ENCODE measurements at regions not wholly inside any gene's neighbourhood (a gene's known extent, or its start where the extent isn't known, plus 50 kb on each side); places are given as distances from the start of the nearest gene placed in this dataset.
"Not testable (repeated sequence)": the region's sequence is repeated elsewhere in the genome, so short reads cannot be mapped to it uniquely, and the experiment has no call there.

DNA sequence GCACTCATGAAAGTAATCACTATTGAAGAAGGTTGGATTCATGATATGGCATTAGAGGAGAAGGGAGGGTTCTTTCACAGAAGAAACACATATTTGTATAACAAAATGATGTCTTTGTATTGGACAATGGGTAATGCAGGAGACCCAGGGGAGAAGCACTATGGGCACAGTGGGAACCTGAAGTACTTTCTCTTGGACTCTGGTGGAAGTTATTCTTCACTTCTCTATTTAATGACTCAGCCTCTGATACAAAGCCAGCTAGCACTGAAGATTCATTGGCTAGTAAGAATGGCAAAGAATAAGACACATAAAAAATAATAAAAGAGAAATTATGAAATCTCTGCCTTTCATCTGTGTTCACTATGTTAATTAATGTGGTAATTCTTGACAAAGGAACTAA lies 149.9 kb upstream of the PRR16 start:
- no peaks in the 10 kb centered on the region for H3K27me3 Mint-ChIP-seq
- H3K4me1 Mint-ChIP-seq, result no peaks in the 10 kb centered on the region
- H3K36me3 Mint-ChIP-seq, result no peaks in the 10 kb centered on the region
- H3K27ac Mint-ChIP-seq, result no peak overlapping the region
- H3K4me3 Mint-ChIP-seq, result no peak overlapping the region
- peaks cover 0 to 8% (median 2%) of the 10 kb centered on the region in 3 donors for H3K9me3 Mint-ChIP-seq

DNA sequence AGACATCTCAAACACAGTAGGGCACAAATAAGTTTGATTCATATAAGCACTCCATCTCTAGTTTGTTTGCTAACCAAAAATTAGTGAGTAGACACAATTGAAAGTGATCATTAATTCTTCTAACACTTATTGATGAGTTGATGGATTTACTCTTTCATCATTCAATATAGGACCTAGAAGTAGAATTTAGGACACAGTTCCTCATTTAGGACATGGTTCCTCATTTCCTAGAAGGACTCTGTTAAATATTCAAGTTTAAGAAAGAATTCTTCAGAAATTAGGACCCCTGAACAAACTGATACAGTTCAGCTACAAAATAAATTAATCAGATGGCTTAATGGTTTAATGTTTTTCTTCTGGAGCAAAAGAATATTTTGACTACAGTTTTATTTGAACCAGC lies 143.5 kb upstream of the PRR16 start:
- Mint-ChIP-seq H3K27me3 (no peaks in the 10 kb centered on the region), H3K27ac (no peak overlapping the region), H3K4me1 (no peaks in the 10 kb centered on the region), H3K4me3 (no peak overlapping the region), H3K36me3 (no peaks in the 10 kb centered on the region), H3K9me3 (peaks cover 0 to 8% (median 2%) of the 10 kb centered on the region in 3 donors)

DNA sequence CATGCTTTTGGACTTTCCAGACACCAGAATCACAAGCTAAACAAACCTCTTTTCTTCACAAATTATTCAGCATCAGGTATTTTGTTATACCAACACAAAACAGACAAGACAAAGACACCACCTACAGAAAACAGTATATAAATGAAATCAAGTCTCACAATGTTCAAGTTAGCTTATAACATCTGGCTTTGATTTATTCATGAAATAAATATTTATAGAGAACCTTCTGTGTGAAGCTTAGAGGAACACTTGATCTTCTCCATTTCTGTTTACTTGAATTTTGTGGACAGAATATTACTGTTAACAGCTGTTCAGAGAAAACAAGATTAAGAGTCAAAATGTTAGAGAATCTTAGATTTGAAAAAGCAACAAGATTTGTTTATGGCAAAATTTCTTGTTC lies 137.4 kb upstream of the PRR16 start:
- Mint-ChIP-seq H3K9me3 (peaks cover 0 to 4% (median 0%) of the 10 kb centered on the region in 3 donors), H3K4me3 (no peak overlapping the region), H3K27me3 (no peaks in the 10 kb centered on the region), H3K27ac (no peak overlapping the region), H3K36me3 (no peaks in the 10 kb centered on the region), H3K4me1 (no peaks in the 10 kb centered on the region)

DNA sequence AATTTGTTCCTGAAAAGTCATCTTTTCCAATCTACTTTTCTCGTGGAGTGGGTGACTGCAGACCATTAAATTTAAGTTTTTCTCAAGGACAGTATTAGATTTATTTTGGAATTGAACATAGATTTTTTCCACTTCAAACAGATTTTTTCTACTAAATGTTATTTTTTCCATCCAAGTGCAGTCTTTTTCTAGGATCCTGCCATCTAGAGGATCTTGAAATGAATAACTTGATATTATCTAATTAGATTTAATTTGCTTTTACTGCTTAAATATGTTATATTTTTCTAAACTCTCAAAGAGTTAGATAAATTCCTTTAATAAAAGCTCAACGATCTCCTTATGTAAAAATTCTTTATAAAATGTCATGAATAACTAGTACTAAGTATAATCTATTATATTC lies 136.9 kb upstream of the PRR16 start:
- Mint-ChIP-seq H3K27ac (no peak overlapping the region), H3K4me1 (no peaks in the 10 kb centered on the region), H3K9me3 (peaks cover 0 to 4% (median 0%) of the 10 kb centered on the region in 3 donors), H3K36me3 (no peaks in the 10 kb centered on the region), H3K4me3 (no peak overlapping the region), H3K27me3 (no peaks in the 10 kb centered on the region)

DNA sequence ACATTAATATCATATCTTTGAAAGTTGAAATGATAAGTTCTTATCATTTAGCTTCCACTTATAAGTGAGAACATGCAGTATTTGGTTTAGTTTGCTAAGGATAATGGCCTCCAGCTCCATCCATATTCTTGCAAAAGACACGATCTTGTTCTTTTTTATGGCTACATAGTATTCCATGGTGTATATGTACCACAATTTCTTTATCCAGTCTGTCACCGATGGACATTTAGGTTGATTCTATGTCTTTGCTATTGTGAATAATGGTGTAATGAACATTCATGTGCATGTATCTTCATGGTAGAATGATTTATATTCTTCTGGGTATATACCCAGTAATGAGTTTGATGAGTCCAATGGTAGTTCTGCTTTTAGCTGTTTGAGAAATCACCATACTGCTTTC lies 135.0 kb upstream of the PRR16 start:
- no peak overlapping the region for H3K27ac Mint-ChIP-seq
- no peaks in the 10 kb centered on the region for H3K27me3 Mint-ChIP-seq
- no peaks in the 10 kb centered on the region for H3K4me1 Mint-ChIP-seq
- H3K36me3 Mint-ChIP-seq, result no peaks in the 10 kb centered on the region
- no peak overlapping the region for H3K4me3 Mint-ChIP-seq
- H3K9me3 Mint-ChIP-seq, result peaks cover 0 to 4% (median 0%) of the 10 kb centered on the region in 3 donors

DNA sequence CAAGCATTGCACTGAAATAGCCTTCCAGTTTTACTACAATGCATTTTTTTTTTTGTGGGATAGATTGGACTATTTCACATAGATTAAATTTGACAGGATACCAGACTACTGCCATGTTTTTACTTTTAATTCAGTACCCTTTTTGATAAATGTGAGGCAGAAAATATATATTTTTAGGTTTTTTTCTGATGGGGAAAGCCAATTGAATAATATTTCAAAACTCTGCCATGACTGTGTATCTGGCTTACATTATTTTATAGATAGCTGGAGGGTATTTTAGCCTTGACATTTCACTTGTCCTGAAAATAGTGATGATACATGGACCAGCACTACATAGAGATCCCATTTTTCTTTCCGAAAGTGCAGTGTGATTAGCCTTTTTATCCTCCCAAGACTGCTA lies 133.5 kb upstream of the PRR16 start:
- Mint-ChIP-seq H3K27me3 (no peaks in the 10 kb centered on the region), H3K27ac (no peak overlapping the region), H3K9me3 (peaks cover 0 to 4% (median 3%) of the 10 kb centered on the region in 3 donors), H3K4me3 (no peak overlapping the region), H3K4me1 (no peaks in the 10 kb centered on the region), H3K36me3 (no peaks in the 10 kb centered on the region)

DNA sequence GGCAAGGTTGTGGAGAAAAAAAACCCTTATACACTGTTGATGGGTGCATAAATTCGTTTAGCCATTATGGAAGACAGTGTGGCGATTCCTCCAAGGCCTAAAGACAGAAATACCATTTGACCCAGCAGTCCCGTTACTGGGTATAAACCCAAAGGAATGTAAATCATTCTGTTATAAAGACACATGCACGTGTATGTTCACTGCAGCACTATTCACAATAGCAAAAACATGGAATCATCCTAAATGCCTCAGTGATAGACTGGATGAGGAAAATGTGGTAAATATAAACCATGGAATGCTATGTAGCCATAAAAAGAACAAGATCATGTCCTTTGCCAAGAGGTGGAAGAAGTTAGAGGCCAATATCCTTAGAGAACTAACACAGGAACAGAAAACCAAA lies 119.9 kb upstream of the PRR16 start:
- Mint-ChIP-seq H3K4me3 (no peak overlapping the region), H3K9me3 (no peaks in the 10 kb centered on the region), H3K27ac (no peak overlapping the region), H3K27me3 (no peaks in the 10 kb centered on the region), H3K36me3 (no peaks in the 10 kb centered on the region), H3K4me1 (no peaks in the 10 kb centered on the region)

DNA sequence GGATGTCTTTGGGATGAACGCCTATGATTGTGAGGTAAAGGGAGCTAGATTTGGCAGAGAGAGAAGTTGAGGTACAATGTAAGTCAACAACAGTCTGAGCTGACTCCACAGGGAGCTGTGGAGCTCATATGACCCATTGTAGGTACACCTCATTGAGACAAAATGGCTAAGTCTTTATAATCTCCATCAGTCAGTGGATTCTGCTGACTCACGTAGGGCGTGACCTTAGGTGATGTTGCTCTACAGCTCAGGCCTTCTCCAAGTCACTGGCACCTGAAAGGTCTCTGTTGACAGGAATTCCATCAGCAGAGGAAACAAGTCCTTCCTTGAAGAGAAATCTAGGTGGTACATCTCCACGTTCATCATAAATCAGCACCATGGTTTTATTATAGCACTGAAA lies 118.2 kb upstream of the PRR16 start:
- Mint-ChIP-seq H3K9me3 (no peaks in the 10 kb centered on the region), H3K4me3 (no peak overlapping the region), H3K27ac (no peak overlapping the region), H3K27me3 (no peaks in the 10 kb centered on the region), H3K36me3 (no peaks in the 10 kb centered on the region), H3K4me1 (no peaks in the 10 kb centered on the region)

DNA sequence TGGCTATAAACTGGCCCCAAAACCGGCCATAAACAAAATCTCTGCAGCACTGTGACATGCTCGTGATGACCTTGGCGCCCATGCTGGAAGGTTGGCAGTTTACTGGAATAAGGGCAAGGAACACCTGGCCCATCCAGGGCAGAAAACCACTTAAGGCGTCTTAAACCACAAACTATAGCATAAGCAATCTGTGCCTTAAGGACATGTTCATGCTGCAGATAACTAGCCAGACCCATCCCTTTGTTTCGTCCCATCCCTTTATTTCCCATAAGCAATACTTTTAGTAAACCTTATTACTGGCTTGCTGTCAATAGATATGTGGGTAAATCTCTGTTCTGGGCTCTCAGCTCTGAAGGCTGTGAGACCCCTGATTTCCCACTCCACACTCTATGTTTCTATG lies 113.0 kb upstream of the PRR16 start:
- H3K4me3 Mint-ChIP-seq, H3K36me3 Mint-ChIP-seq, H3K27ac Mint-ChIP-seq, H3K9me3 Mint-ChIP-seq, H3K27me3 Mint-ChIP-seq, H3K4me1 Mint-ChIP-seq: not testable (repeated sequence)

DNA sequence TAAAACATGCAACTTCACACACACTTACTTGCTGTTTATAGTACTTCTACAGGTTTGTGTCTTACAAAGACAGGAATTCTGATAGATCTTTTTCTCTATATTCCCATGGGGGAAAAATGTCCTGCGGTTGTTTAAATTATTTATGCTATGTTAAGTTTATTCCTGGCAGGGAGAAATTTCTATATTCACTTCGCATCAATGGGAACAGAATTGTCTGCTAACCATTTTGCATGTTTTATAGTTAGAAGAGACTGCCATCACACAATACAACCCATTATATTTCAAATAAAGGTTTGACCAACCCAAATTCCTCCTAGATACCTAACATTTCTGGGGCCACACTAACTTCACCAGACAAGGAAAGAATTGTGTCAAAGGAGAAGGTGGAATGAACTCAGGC lies 110.0 kb upstream of the PRR16 start:
- H3K27me3 Mint-ChIP-seq, result no peaks in the 10 kb centered on the region
- no peaks in the 10 kb centered on the region for H3K36me3 Mint-ChIP-seq
- H3K4me3 Mint-ChIP-seq, result no peak overlapping the region
- no peaks in the 10 kb centered on the region for H3K4me1 Mint-ChIP-seq
- no peak overlapping the region for H3K27ac Mint-ChIP-seq
- peaks cover 0 to 1% (median 0%) of the 10 kb centered on the region in 3 donors for H3K9me3 Mint-ChIP-seq

DNA sequence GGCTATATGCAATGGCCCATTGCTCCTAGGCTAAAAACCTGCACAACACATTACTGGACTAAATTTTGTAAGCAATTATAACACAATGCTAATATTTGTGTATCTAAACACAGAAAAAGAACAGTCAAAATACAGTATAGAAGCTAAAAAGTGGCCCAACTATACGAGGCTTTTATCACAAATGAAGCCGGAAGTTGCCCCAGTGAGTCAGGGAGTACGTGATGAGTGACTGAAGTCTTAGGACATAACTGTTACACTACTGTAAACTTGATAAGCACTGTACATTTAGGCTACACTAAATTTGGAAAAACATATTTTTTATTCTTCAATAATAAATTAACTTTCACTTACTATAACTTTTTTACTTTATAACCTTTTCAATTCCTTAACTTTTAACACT lies 105.2 kb upstream of the PRR16 start:
- no peak overlapping the region for H3K27ac Mint-ChIP-seq
- H3K4me3 Mint-ChIP-seq, result no peak overlapping the region
- no peaks in the 10 kb centered on the region for H3K4me1 Mint-ChIP-seq
- H3K36me3 Mint-ChIP-seq, result no peaks in the 10 kb centered on the region
- H3K9me3 Mint-ChIP-seq, result peaks cover 0 to 2% (median 1%) of the 10 kb centered on the region in 3 donors
- H3K27me3 Mint-ChIP-seq, result no peaks in the 10 kb centered on the region

DNA sequence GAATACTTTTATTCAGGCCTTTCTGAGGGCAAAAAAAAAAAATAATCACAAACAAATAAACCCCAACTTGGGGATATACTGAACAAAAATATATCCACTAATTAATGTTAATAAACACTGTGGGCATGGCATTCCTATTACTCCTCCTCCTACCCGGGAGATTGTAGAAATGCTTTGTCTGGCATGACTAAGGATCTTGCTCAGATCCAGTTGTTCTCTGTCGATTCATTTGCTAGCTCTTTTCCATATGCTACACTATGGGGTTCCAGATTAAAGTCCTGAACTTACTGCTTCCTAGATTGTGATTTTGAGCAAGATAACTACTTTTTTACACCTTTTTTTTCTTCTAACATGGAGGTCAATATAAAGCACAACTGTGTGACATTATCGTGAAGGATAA lies 102.2 kb upstream of the PRR16 start:
- Mint-ChIP-seq H3K27ac (no peak overlapping the region), H3K36me3 (no peaks in the 10 kb centered on the region), H3K4me1 (no peaks in the 10 kb centered on the region), H3K9me3 (peaks cover 0 to 2% (median 1%) of the 10 kb centered on the region in 3 donors), H3K27me3 (no peaks in the 10 kb centered on the region), H3K4me3 (no peak overlapping the region)

DNA sequence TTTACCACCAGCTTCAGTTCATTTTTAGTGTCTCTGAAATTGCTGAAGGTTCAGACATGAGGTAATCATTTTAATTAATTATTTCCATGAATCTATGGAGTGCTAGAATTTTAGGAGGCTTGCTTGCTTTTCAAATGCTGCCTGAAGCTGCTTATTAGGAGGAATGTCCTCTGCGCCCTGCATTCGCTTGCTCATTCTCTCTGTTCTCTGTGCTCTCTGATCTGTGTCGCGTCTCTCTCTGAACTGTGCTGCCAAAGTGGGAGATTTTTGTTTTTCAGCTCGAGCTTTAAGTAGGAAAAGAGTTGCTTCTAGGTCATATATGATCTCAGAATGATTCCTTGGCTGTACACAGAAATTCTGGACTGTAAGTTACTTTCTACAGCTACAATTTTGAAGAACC lies 101.7 kb upstream of the PRR16 start:
- Mint-ChIP-seq H3K9me3 (peaks cover 0 to 2% (median 1%) of the 10 kb centered on the region in 3 donors), H3K36me3 (no peaks in the 10 kb centered on the region), H3K4me1 (no peaks in the 10 kb centered on the region), H3K27me3 (no peaks in the 10 kb centered on the region), H3K4me3 (no peak overlapping the region), H3K27ac (no peak overlapping the region)

DNA sequence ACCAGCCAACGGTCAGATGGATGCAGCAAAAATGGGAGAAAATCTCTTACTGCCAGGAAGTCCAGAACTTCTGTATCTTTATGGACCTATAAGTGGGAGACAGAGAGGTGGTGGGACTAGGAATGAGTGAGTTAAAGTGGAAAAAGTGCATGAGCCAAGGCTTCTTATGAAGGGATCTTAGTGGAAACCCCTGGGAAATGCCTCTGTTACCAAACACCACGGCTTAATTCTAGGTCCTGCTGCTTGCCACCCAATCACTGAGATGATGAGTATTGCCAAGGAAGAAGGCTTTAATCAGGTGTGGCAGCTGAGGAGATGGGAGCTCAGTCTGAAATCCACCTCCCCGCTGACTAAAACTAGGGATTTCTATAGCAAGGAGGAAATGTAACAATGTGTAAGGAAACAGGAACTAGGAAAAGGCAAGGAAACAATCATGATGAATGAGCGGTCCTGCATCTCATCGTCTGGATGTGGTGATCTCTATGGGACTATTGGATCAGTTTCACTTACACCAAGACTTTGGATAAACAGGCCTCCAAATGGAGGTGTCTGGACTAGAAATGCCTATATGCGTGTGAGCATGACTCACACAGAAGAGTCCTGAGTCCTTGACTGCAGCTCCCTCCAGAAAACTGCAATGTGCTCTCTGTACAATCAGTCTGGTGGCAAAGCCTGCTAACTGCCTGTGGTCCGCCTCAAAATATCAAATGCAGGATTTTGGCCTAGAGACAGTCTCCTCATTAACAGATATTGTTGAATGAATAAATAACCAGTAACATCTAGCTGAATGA lies 98.2 kb upstream of the PRR16 start:
- no peaks in the 10 kb centered on the region for H3K36me3 Mint-ChIP-seq

DNA sequence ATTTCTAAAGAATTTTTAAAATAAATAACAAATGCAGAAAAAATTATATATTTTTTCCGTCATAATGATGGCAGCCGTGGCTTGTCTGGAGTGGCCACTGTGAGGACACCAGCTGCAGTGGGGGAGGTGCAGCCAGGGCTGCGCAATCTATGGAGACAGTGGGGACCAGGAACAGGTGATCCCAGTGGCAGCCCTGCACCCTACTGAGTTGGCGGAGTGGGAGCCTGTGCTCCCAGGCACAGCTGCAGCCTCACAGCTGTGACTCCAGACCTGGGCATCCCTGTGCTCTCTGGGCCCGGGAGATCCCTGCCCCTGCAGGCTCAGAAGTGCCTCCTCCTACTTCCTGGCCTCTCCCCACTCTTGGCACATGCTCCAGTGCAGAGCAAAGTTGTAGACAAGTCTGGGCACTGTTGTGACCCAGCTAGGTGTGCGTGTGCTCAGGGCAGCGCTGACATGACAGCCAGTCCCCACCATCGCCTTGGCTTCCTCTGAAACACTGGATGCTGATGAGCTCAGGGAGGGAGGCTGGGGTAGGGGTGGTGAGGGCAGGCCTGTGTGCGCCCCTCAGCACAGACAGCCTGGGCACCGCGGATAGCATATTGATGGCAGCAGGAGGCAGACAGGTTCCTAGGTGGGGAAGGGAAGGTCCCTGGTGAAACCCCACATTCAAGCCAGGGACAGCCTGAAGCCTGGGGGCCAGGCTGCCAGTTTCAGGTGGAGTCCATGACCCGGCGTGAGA lies 96.0 kb upstream of the PRR16 start:
- Mint-ChIP-seq H3K27me3 (no peaks in the 10 kb centered on the region), H3K36me3 (no peaks in the 10 kb centered on the region), H3K4me3 (no peak overlapping the region), H3K27ac (peak overlapping the region in 1 of 3 donors; percentile 25), H3K9me3 (peaks cover 0 to 1% (median 0%) of the 10 kb centered on the region in 3 donors), H3K4me1 (no peaks in the 10 kb centered on the region)

More for the DNA sequence above, 98.2 kb upstream of the PRR16 start:
- no peak overlapping the region for H3K4me3 Mint-ChIP-seq
- H3K4me1 Mint-ChIP-seq, result no peaks in the 10 kb centered on the region
- peaks cover 0 to 2% (median 1%) of the 10 kb centered on the region in 3 donors for H3K9me3 Mint-ChIP-seq
- no peak overlapping the region for H3K27ac Mint-ChIP-seq
- no peaks in the 10 kb centered on the region for H3K27me3 Mint-ChIP-seq
